H9 (cell line): ENCODE measurements at regions not wholly inside any gene's neighbourhood (a gene's known extent, or its start where the extent isn't known, plus 50 kb on each side); places are given as distances from the start of the nearest gene placed in this dataset.

ENCODE experiments used
- DNase-seq: peaks from one replicate; pipeline ENCODE4 v3.0.0-alpha.2; 2017
- H2AFZ ChIP-seq: one replicate; pipeline ENCODE4 v1.6.1; 2013; ENCODE audit warnings: mild to moderate bottlenecking, low read length, control low read depth, moderate library complexity
- H2AK5ac ChIP-seq: 2 replicates; pipeline ENCODE4 v1.6.1; 2013; ENCODE audit warnings: low read length, control low read depth, mixed read lengths; ENCODE audit not compliant: insufficient read length
- H2BK120ac ChIP-seq: one replicate; pipeline ENCODE4 v1.6.1; 2013; ENCODE audit warnings: low read depth, mild to moderate bottlenecking, low read length, control low read depth, inconsistent platforms; ENCODE audit not compliant: poor library complexity, severe bottlenecking
- H2BK12ac ChIP-seq: 2 replicates; pipeline ENCODE4 v1.6.1; 2013; ENCODE audit warnings: low read length, control low read depth, mixed read lengths, low read depth; ENCODE audit not compliant: insufficient read length
- H2BK15ac ChIP-seq: 2 replicates; pipeline ENCODE4 v1.6.1; 2013; ENCODE audit warnings: low read depth, low read length, control low read depth
- H2BK20ac ChIP-seq: one replicate; pipeline ENCODE4 v1.6.1; 2013; ENCODE audit warnings: low read depth, mild to moderate bottlenecking, low read length, control low read depth, inconsistent platforms; ENCODE audit not compliant: poor library complexity, severe bottlenecking
- H2BK5ac ChIP-seq: 2 replicates; pipeline ENCODE4 v1.6.1; 2013; ENCODE audit warnings: low read length, control low read depth, mixed read lengths; ENCODE audit not compliant: insufficient read length
- H3K14ac ChIP-seq: 2 replicates; pipeline ENCODE4 v1.6.1; 2013; ENCODE audit warnings: low read length, control low read depth; ENCODE audit not compliant: insufficient read depth
- H3K18ac ChIP-seq: 2 replicates; pipeline ENCODE4 v1.6.1; 2013; ENCODE audit warnings: low read depth, mild to moderate bottlenecking, mixed read lengths, low read length, control low read depth; ENCODE audit not compliant: insufficient read length
- H3K23ac ChIP-seq: 2 replicates; pipeline ENCODE4 v1.6.1; 2013; ENCODE audit warnings: low read length, control low read depth, mixed read lengths, low read depth; ENCODE audit not compliant: insufficient read length
- H3K23me2 ChIP-seq: 2 replicates; pipeline ENCODE4 v1.6.1; 2013; ENCODE audit warnings: low read depth, mild to moderate bottlenecking, mixed read lengths, low read length, control low read depth; ENCODE audit not compliant: insufficient read length, poor library complexity, severe bottlenecking
- H3K27ac ChIP-seq: 2 replicates; pipeline ENCODE4 v1.5.1; 2013; ENCODE audit warnings: low read length, control low read depth, mixed read lengths, low read depth; ENCODE audit not compliant: insufficient read length
- H3K27me3 ChIP-seq: 2 replicates; pipeline ENCODE4 v1.6.1; 2013; ENCODE audit warnings: low read length, control low read depth, inconsistent platforms; ENCODE audit not compliant: insufficient read depth
- H3K4ac ChIP-seq: 2 replicates; pipeline ENCODE4 v1.6.1; 2013; ENCODE audit warnings: low read depth, mild to moderate bottlenecking, control low read depth, inconsistent platforms, low read length, moderate library complexity
- H3K4me1 ChIP-seq: 2 replicates; pipeline ENCODE4 v1.6.1; 2013; ENCODE audit warnings: low read length, control low read depth, inconsistent platforms; ENCODE audit not compliant: insufficient read depth
- H3K4me2 ChIP-seq: 2 replicates; pipeline ENCODE4 v1.6.1; 2013; ENCODE audit warnings: low read length, control low read depth, mixed read lengths; ENCODE audit not compliant: insufficient read length, insufficient read depth
- H3K56ac ChIP-seq: 2 replicates; pipeline ENCODE4 v1.6.1; 2013; ENCODE audit warnings: low read depth, mild to moderate bottlenecking, mixed read lengths, low read length, control low read depth; ENCODE audit not compliant: insufficient read length
- H3K79me1 ChIP-seq: 2 replicates; pipeline ENCODE4 v1.6.1; 2013; ENCODE audit warnings: low read depth, mild to moderate bottlenecking, moderate library complexity, low read length, control low read depth, inconsistent platforms; ENCODE audit not compliant: insufficient read depth, poor library complexity, severe bottlenecking
- H3K79me2 ChIP-seq: 2 replicates; pipeline ENCODE4 v1.6.1; 2013; ENCODE audit warnings: low read length, control low read depth, inconsistent platforms; ENCODE audit not compliant: insufficient read depth
- H3K9ac ChIP-seq: 2 replicates; pipeline ENCODE4 v1.6.1; 2013; ENCODE audit warnings: low read length, control low read depth, mixed read lengths; ENCODE audit not compliant: insufficient read length; ENCODE audit errors: extremely low read depth
- H3K9me3 ChIP-seq: one replicate; pipeline ENCODE4 v1.6.1; 2013; ENCODE audit warnings: low read depth, low read length, inconsistent platforms; ENCODE audit not compliant: control insufficient read depth
- H3T11ph ChIP-seq: one replicate; pipeline ENCODE4 v1.6.1; 2013; ENCODE audit warnings: mild to moderate bottlenecking, low read length, control low read depth, inconsistent platforms
- H4K20me1 ChIP-seq: one replicate; pipeline ENCODE4 v1.6.1; 2013; ENCODE audit not compliant: control insufficient read depth, insufficient read length, insufficient read depth
- H4K5ac ChIP-seq: 2 replicates; pipeline ENCODE4 v1.6.1; 2013; ENCODE audit warnings: low read depth, mild to moderate bottlenecking, mixed read lengths, low read length, control low read depth; ENCODE audit not compliant: insufficient read length
- H4K8ac ChIP-seq: replicated peaks from 2 replicates; pipeline ENCODE4 v1.6.1; 2013; ENCODE audit warnings: low read length, control low read depth, mixed read lengths, low read depth; ENCODE audit not compliant: insufficient read length
- H4K91ac ChIP-seq: 2 replicates; pipeline ENCODE4 v1.6.1; 2013; ENCODE audit warnings: low read depth, mild to moderate bottlenecking, moderate library complexity, mixed read lengths, low read length, control low read depth; ENCODE audit not compliant: insufficient read length
- H3K27ac Mint-ChIP-seq, 3 experiments: 2 replicates in 2 of 3; 3 replicates in 1 of 3; pipeline ENCODE4 v1.8.0; 2020 to 2021; ENCODE audit warnings: mixed read lengths in 3 of 3, mild to moderate bottlenecking in 1 of 3, moderate library complexity in 1 of 3
- H3K27me3 Mint-ChIP-seq: 2 replicates; pipeline ENCODE4 v1.8.0; 2021; ENCODE audit warnings: low read depth, mild to moderate bottlenecking, moderate library complexity, mixed read lengths
- H3K36me3 Mint-ChIP-seq, 3 experiments: 2 replicates in 2 of 3; 3 replicates in 1 of 3; pipeline ENCODE4 v1.8.0; 2020 to 2021; ENCODE audit warnings: low read depth in 3 of 3, mixed read lengths in 3 of 3; ENCODE audit not compliant: insufficient read depth in 1 of 3
- H3K4me1 Mint-ChIP-seq, 2 experiments: 2 replicates each; pipeline ENCODE4 v1.8.0; 2020; ENCODE audit warnings: mixed read lengths in 2 of 2
- H3K4me3 Mint-ChIP-seq, 2 experiments: 2 replicates in 1 of 2; 3 replicates in 1 of 2; pipeline ENCODE4 v1.8.0; 2020 to 2021; ENCODE audit warnings: mild to moderate bottlenecking in 2 of 2, mixed read lengths in 2 of 2, moderate library complexity in 1 of 2
- H3K9me3 Mint-ChIP-seq, 2 experiments: 2 replicates in 1 of 2; 3 replicates in 1 of 2; pipeline ENCODE4 v1.8.0; 2020; ENCODE audit warnings: mild to moderate bottlenecking in 2 of 2, mixed read lengths in 2 of 2, moderate library complexity in 1 of 2
- CTCF ChIP-seq: fragments of 200-600 bp; sonication (generic); conservative IDR thresholded peaks from 3 replicates; pipeline ENCODE4 v1.8.0; 2021; ENCODE audit warnings: antibody characterized with exemption, mild to moderate bottlenecking
- WGBS: extraction: QIAGEN DNeasy Blood & Tissue Kit; methylation state at CpG from one replicate; pipeline ENCODE4 v1.1.7; 2013; ENCODE audit warnings: missing lambda C conversion rate, low lambda C conversion rate, mixed read lengths; ENCODE audit not compliant: insufficient read length; ENCODE audit errors: extremely low coverage; 5-methylcytosine and 5-hydroxymethylcytosine counted together

DNA sequence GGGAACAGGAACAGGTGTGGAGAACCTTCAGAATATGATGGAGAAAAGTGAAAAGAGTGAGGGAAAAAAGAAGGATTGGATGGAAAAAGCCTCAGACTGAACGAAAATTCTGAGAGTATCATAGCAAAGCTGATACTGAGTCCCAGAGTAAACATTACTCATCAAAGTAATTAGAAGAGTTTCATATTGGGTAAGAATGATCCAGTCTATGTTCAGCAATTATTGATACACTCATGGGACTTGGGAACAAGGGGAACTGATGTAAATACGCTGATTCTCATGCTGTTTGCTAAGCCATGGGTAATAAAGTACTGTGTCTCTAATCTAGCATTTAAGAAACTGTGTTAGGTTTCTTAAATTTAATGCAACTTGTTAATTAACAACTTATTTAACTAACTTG is 219.9 kb upstream of the NOL4 start:
- H3K4me3 Mint-ChIP-seq, result no peak overlapping the region
- WGBS, result no CpG with 5 or more reads among the region's 2 CpGs
- Histone ChIP-seq H2AFZ (no peak overlapping the region), H4K91ac (no peak overlapping the region), H3K23me2 (no peaks in the 10 kb centered on the region), H3K27me3 (no peaks in the 10 kb centered on the region), H3K4ac (no peak overlapping the region), H3K27ac (no peak overlapping the region), H3T11ph (no peak overlapping the region), H3K14ac (no peak overlapping the region), H2BK5ac (no peak overlapping the region), H3K4me1 (no peaks in the 10 kb centered on the region), H3K4me2 (no peak overlapping the region), H3K56ac (no peak overlapping the region), H2BK15ac (no peak overlapping the region), H4K8ac (no peak overlapping the region), H4K5ac (no peak overlapping the region), H2BK20ac (no peak overlapping the region), H3K79me2 (no peaks in the 10 kb centered on the region), H3K79me1 (no peaks in the 10 kb centered on the region), H3K9me3 (no peaks in the 10 kb centered on the region), H2BK120ac (no peak overlapping the region), H2BK12ac (no peak overlapping the region), H2AK5ac (no peak overlapping the region), H3K23ac (no peak overlapping the region), H4K20me1 (no peaks in the 10 kb centered on the region), H3K18ac (no peak overlapping the region), H3K9ac (no peak overlapping the region)
- H3K9me3 Mint-ChIP-seq, result peaks cover 4 to 8% of the 10 kb centered on the region in 2 experiments; a peak in 2 of 5 replicates
- 0 out of 4 replicates have a peak, but pooled peaks cover 0 to 2% of the 10 kb centered on the region in 2 experiments for H3K4me1 Mint-ChIP-seq
- peaks cover 0 to 20% (median 0%) of the 10 kb centered on the region in 3 experiments; a peak in 3 of 7 replicates for H3K36me3 Mint-ChIP-seq
- TF ChIP-seq CTCF, result no peak
- no peaks in the 10 kb centered on the region for H3K27me3 Mint-ChIP-seq
- DNase-seq, result no peak
- no peak overlapping the region for H3K27ac Mint-ChIP-seq
